HEK293T (cell line): ENCODE measurements at regions not wholly inside any gene's neighbourhood (a gene's known extent, or its start where the extent isn't known, plus 50 kb on each side); places are given as distances from the start of the nearest gene placed in this dataset.

ENCODE experiments used
- ELF4 ChIP-seq: fragments of 450-650 bp; IDR thresholded peaks from 2 replicates; pipeline ENCODE4 v1.6.1; 2017; ENCODE audit warnings: antibody characterized with exemption
- L3MBTL2 ChIP-seq: fragments of 450-650 bp; conservative IDR thresholded peaks from 2 replicates; pipeline ENCODE4 v1.6.1; 2016; ENCODE audit warnings: mild to moderate bottlenecking
- PKNOX1 ChIP-seq: fragments of 450-650 bp; IDR thresholded peaks from 2 replicates; pipeline ENCODE4 v1.6.1; 2016
- SUZ12 ChIP-seq: fragments of 450-650 bp; IDR thresholded peaks from 2 replicates; pipeline ENCODE4 v1.6.1; 2016; ENCODE audit warnings: mild to moderate bottlenecking

- TF ChIP-seq SUZ12 (no peak), ELF4 (no peak), L3MBTL2 (no peak), PKNOX1 (no peak)
Measured at GRCh38 chr1:218636548-218636947, 291.4 kb downstream of the TGFB2 start.
